Mesendoderm (in vitro differentiated cells): ENCODE measurements at regions not wholly inside any gene's neighbourhood (a gene's known extent, or its start where the extent isn't known, plus 50 kb on each side); places are given as distances from the start of the nearest gene placed in this dataset.

Source experiments
- DNase-seq: peaks from one replicate; pipeline ENCODE4 v3.0.0; 2013
- H2AK5ac ChIP-seq: 2 replicates; pipeline ENCODE4 v1.6.1; 2013; ENCODE audit warnings: low read length, inconsistent platforms
- H2BK120ac ChIP-seq: 2 replicates; pipeline ENCODE4 v1.6.1; 2013; ENCODE audit warnings: low read depth, mild to moderate bottlenecking, low read length, moderate library complexity, mixed read lengths
- H2BK15ac ChIP-seq: replicated peaks from 2 replicates; pipeline ENCODE4 v1.6.1; 2013; ENCODE audit warnings: low read depth, mild to moderate bottlenecking, moderate library complexity
- H2BK5ac ChIP-seq: 2 replicates; pipeline ENCODE4 v1.6.1; 2013; ENCODE audit warnings: low read length, inconsistent platforms
- H3K18ac ChIP-seq: 2 replicates; pipeline ENCODE4 v1.6.1; 2013; ENCODE audit warnings: mild to moderate bottlenecking, low read length, mixed read lengths
- H3K23ac ChIP-seq: one replicate; pipeline ENCODE4 v1.6.1; 2013; ENCODE audit warnings: low read length
- H3K27ac ChIP-seq: 2 replicates; pipeline ENCODE4 v1.5.1; 2013; ENCODE audit warnings: low read depth, mild to moderate bottlenecking, inconsistent platforms, low read length, moderate library complexity
- H3K27me3 ChIP-seq: 2 replicates; pipeline ENCODE4 v1.6.1; 2013; ENCODE audit warnings: low read length, control low read depth, mild to moderate bottlenecking, inconsistent platforms; ENCODE audit not compliant: insufficient read depth, poor library complexity
- H3K36me3 ChIP-seq: 2 replicates; pipeline ENCODE4 v1.6.1; 2013; ENCODE audit warnings: low read length, inconsistent platforms; ENCODE audit not compliant: control insufficient read depth, insufficient read depth
- H3K4ac ChIP-seq: one replicate; pipeline ENCODE4 v1.6.1; 2013; ENCODE audit warnings: low read depth, mild to moderate bottlenecking, low read length, moderate library complexity
- H3K4me1 ChIP-seq: 2 replicates; pipeline ENCODE4 v1.6.1; 2013; ENCODE audit warnings: low read depth, low read length, inconsistent platforms; ENCODE audit not compliant: control insufficient read depth
- H3K4me2 ChIP-seq: 2 replicates; pipeline ENCODE4 v1.6.1; 2013; ENCODE audit warnings: low read length
- H3K4me3 ChIP-seq: 2 replicates; pipeline ENCODE4 v1.5.1; 2013; ENCODE audit warnings: mild to moderate bottlenecking, low read length
- H3K56ac ChIP-seq: one replicate; pipeline ENCODE4 v1.6.1; 2013; ENCODE audit warnings: low read length
- H3K79me1 ChIP-seq: 2 replicates; pipeline ENCODE4 v1.6.1; 2013; ENCODE audit warnings: low read length, inconsistent platforms
- H3K79me2 ChIP-seq: 2 replicates; pipeline ENCODE4 v1.6.1; 2013; ENCODE audit warnings: mild to moderate bottlenecking, low read length; ENCODE audit not compliant: control insufficient read depth, insufficient read depth
- H3K9ac ChIP-seq: 2 replicates; pipeline ENCODE4 v1.6.1; 2013; ENCODE audit warnings: low read length, inconsistent platforms
- H4K5ac ChIP-seq: one replicate; pipeline ENCODE4 v1.6.1; 2013; ENCODE audit warnings: low read length
- H4K8ac ChIP-seq: one replicate; pipeline ENCODE4 v1.6.1; 2013; ENCODE audit warnings: low read depth, mild to moderate bottlenecking, control low read depth, low read length, moderate library complexity
- WGBS: extraction: QIAGEN DNeasy Blood & Tissue Kit; methylation state at CpG from one replicate; pipeline ENCODE4 v1.1.7; 2013; ENCODE audit warnings: low lambda C conversion rate, missing lambda C conversion rate; ENCODE audit not compliant: insufficient coverage; ENCODE audit errors: extremely low coverage; 5-methylcytosine and 5-hydroxymethylcytosine counted together

DNA sequence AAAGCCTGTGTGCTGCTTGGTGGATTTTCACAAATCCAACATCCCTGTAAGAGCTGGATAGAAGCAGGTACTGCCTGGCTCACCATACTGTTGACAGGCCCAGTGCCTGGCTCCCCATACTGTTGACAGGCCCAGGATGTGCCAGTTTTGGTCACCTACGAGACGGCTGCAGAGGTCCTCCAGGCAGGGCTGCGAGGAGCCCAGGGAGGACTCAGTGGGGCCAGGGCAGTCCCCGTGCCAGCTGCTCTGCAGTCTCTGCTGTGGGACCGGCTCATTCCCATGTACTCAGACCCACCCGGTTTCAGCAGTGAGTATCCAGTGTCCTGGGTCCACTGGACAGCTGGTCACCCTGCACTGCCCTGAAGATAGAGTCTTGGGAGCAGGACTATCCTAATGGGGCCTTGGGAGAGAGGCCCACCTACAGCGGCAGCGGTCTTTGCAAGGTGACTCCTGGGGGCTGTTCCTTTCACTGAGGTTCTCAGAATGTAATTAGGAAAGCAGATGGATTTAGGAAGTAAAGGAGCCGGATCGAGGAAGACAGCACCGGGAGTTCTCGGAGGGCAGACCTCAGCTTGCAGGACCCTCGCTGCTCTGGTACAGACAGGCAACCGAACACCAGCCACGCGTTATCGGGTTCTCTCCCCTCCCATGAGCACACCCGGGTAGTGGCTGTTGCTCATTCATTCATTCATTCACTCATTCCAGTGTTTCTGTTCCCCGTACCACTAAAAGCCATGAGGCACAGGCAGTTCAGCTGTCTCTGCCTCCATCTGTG, 106.1 kb downstream of the CTTN start:
- no peak overlapping the region for H3K56ac ChIP-seq
- H2AK5ac ChIP-seq: no peak overlapping the region
- no peak for DNase-seq
- no peak overlapping the region for H2BK5ac ChIP-seq
- no peaks in the 10 kb centered on the region for H3K4me1 ChIP-seq
- H4K8ac ChIP-seq: no peak overlapping the region
- H3K23ac ChIP-seq: no peak overlapping the region
- H3K27me3 ChIP-seq: no peaks in the 10 kb centered on the region
- no peak overlapping the region for H3K4ac ChIP-seq
- H4K5ac ChIP-seq: no peak overlapping the region
- H3K36me3 ChIP-seq: no peaks in the 10 kb centered on the region
- H3K27ac ChIP-seq: no peak overlapping the region
- WGBS: no CpG with 5 or more reads among the region's 19 CpGs
- no peak overlapping the region for H2BK15ac ChIP-seq
- H2BK120ac ChIP-seq: no peak overlapping the region
- H3K79me2 ChIP-seq: no peaks in the 10 kb centered on the region
- H3K79me1 ChIP-seq: no peaks in the 10 kb centered on the region
- H3K4me3 ChIP-seq: no peak overlapping the region
- no peak overlapping the region for H3K18ac ChIP-seq
- no peak overlapping the region for H3K4me2 ChIP-seq
- H3K9ac ChIP-seq: peak overlapping the region; percentile 8

DNA sequence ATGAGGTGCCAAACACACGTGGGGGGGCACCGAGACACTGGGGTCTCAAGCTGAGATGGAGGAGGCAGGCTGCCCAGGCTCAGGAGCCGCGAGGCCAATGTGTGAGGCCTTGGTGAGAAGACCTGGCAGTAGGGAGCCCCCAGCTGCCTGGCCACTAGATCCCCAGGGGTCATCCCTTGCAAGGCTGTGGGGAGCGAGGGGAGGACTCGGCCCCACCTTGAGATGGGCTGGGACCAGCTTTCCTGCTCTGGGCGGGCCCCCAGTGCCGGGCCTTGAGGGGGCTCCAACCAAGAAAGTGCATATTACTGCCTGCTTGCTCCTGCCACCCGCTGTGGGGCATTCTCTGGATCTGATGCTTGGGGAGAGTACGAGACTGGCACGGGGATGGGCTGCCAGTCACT, 107.0 kb downstream of the CTTN start:
- Histone ChIP-seq H3K4me3 (no peak overlapping the region), H3K4me1 (no peaks in the 10 kb centered on the region), H3K27ac (no peak overlapping the region), H3K56ac (no peak overlapping the region), H3K18ac (no peak overlapping the region), H3K4me2 (no peak overlapping the region), H3K27me3 (no peaks in the 10 kb centered on the region), H3K9ac (no peak overlapping the region), H3K36me3 (no peaks in the 10 kb centered on the region), H3K4ac (no peak overlapping the region), H3K79me2 (no peaks in the 10 kb centered on the region), H4K5ac (no peak overlapping the region), H2BK120ac (no peak overlapping the region), H4K8ac (no peak overlapping the region), H2BK15ac (no peak overlapping the region), H2BK5ac (no peak overlapping the region), H2AK5ac (no peak overlapping the region), H3K79me1 (no peaks in the 10 kb centered on the region), H3K23ac (no peak overlapping the region)
- WGBS: no CpG with 5 or more reads among the region's 11 CpGs
- no peak for DNase-seq

GRCh38 chr11:70505761-70506657, 107.7 kb downstream of the CTTN start:
- no peak overlapping the region for H2AK5ac ChIP-seq
- H3K36me3 ChIP-seq: no peaks in the 10 kb centered on the region
- H3K4ac ChIP-seq: no peak overlapping the region
- no peak overlapping the region for H3K4me2 ChIP-seq
- no peak overlapping the region for H3K27ac ChIP-seq
- H3K27me3 ChIP-seq: no peaks in the 10 kb centered on the region
- H4K5ac ChIP-seq: no peak overlapping the region
- H4K8ac ChIP-seq: no peak overlapping the region
- H2BK120ac ChIP-seq: no peak overlapping the region
- no peak overlapping the region for H3K18ac ChIP-seq
- WGBS: no CpG with 5 or more reads among the region's 15 CpGs
- H3K79me1 ChIP-seq: no peaks in the 10 kb centered on the region
- no peak for DNase-seq
- no peak overlapping the region for H2BK5ac ChIP-seq
- no peak overlapping the region for H2BK15ac ChIP-seq
- no peak overlapping the region for H3K9ac ChIP-seq
- no peaks in the 10 kb centered on the region for H3K79me2 ChIP-seq
- H3K56ac ChIP-seq: no peak overlapping the region
- H3K4me1 ChIP-seq: no peaks in the 10 kb centered on the region
- H3K4me3 ChIP-seq: no peak overlapping the region
- H3K23ac ChIP-seq: no peak overlapping the region

DNA sequence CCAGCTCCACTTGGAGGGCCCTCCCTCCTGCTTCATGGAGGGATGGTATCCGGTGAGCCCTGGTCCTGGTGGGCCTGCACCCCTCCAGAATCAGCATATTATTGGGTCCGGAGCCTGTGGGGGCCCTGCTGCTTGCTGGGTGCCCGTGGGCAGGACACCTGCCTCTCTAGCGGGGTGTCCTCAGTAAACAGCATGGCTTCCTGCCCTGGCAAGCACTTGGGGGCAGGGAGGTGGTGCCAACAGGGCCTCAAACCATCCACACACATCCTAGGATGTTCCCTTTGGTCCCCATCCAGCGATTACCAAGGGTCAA, 108.3 kb downstream of the CTTN start:
- H4K8ac ChIP-seq: no peak overlapping the region
- no peak overlapping the region for H2AK5ac ChIP-seq
- H3K18ac ChIP-seq: no peak overlapping the region
- no peaks in the 10 kb centered on the region for H3K27me3 ChIP-seq
- no peaks in the 10 kb centered on the region for H3K79me1 ChIP-seq
- no peaks in the 10 kb centered on the region for H3K79me2 ChIP-seq
- no peak overlapping the region for H3K23ac ChIP-seq
- no peak overlapping the region for H3K4me2 ChIP-seq
- no peaks in the 10 kb centered on the region for H3K4me1 ChIP-seq
- no peaks in the 10 kb centered on the region for H3K36me3 ChIP-seq
- H3K56ac ChIP-seq: no peak overlapping the region
- no peak overlapping the region for H2BK120ac ChIP-seq
- H3K4ac ChIP-seq: no peak overlapping the region
- no peak overlapping the region for H2BK5ac ChIP-seq
- no peak overlapping the region for H3K4me3 ChIP-seq
- no CpG with 5 or more reads among the region's 5 CpGs for WGBS
- no peak overlapping the region for H3K9ac ChIP-seq
- no peak overlapping the region for H4K5ac ChIP-seq
- no peak overlapping the region for H2BK15ac ChIP-seq
- no peak overlapping the region for H3K27ac ChIP-seq
- no peak for DNase-seq

GRCh38 chr11:70506986-70507385, 108.7 kb downstream of the CTTN start:
- Histone ChIP-seq H3K4ac (no peak overlapping the region), H3K9ac (no peak overlapping the region), H4K5ac (no peak overlapping the region), H2BK5ac (no peak overlapping the region), H4K8ac (no peak overlapping the region), H3K18ac (no peak overlapping the region), H3K23ac (no peak overlapping the region), H2BK120ac (no peak overlapping the region), H2BK15ac (no peak overlapping the region), H3K4me1 (no peaks in the 10 kb centered on the region), H3K4me2 (no peak overlapping the region), H3K36me3 (no peaks in the 10 kb centered on the region), H3K79me2 (no peaks in the 10 kb centered on the region), H2AK5ac (no peak overlapping the region), H3K27me3 (no peaks in the 10 kb centered on the region), H3K4me3 (no peak overlapping the region), H3K79me1 (no peaks in the 10 kb centered on the region), H3K56ac (no peak overlapping the region), H3K27ac (no peak overlapping the region)
- no peak for DNase-seq
- no CpG with 5 or more reads among the region's 7 CpGs for WGBS
